GM12801 (cell line): ENCODE measurements at regions not wholly inside any gene's neighbourhood (a gene's known extent, or its start where the extent isn't known, plus 50 kb on each side); places are given as distances from the start of the nearest gene placed in this dataset.

ENCODE experiments used
- CTCF ChIP-seq: IDR thresholded peaks from one replicate; pipeline ENCODE4 v1.5.1; 2011; ENCODE audit warnings: control low read depth; ENCODE audit not compliant: insufficient read length; ENCODE audit errors: extremely low read depth

GRCh38 chr2:242027676-242028450 is 158.3 kb downstream of the RTP5 start:
- no peak for TF ChIP-seq CTCF

GRCh38 chr2:242029422-242030225 is 160.1 kb downstream of the RTP5 start:
- TF ChIP-seq CTCF: no peak

- TF ChIP-seq CTCF: no peak
These were observed 160.7 kb downstream of the RTP5 start for GRCh38 chr2:242030226-242030575.

GRCh38 chr2:242030858-242031257 is 161.3 kb downstream of the RTP5 start:
- no peak for TF ChIP-seq CTCF

- no peak for TF ChIP-seq CTCF
These were observed 162.0 kb downstream of the RTP5 start for GRCh38 chr2:242031481-242032019.

GRCh38 chr2:242032780-242033656 is 163.5 kb downstream of the RTP5 start:
- TF ChIP-seq CTCF: no peak

GRCh38 chr2:242034138-242034537 is 164.6 kb downstream of the RTP5 start:
- no peak for TF ChIP-seq CTCF
